Lower leg skin (tissue), 3 donors: ENCODE measurements at regions not wholly inside any gene's neighbourhood (a gene's known extent, or its start where the extent isn't known, plus 50 kb on each side); places are given as distances from the start of the nearest gene placed in this dataset.

Experiments
- CTCF ChIP-seq, 3 donors: fragments of 450-650 bp; IDR thresholded peaks; one replicate each; pipeline ENCODE4 v1.5.1; 2016; ENCODE audit warnings: antibody characterized with exemption in 3 of 3, mild to moderate bottlenecking in 3 of 3, moderate library complexity in 2 of 3
- POLR2A ChIP-seq, 2 donors: fragments of 450-650 bp; IDR thresholded peaks; one replicate each; pipeline ENCODE4 v1.6.1; 2016 to 2017; ENCODE audit warnings: antibody characterized with exemption in 2 of 2, mild to moderate bottlenecking in 1 of 2, moderate library complexity in 1 of 2

GRCh38 chr4:30511751-30512150 is 208.4 kb upstream of the PCDH7 start:
- no peak for TF ChIP-seq CTCF (IDR thresholded peaks at IDR 0.05)
- TF ChIP-seq POLR2A (IDR thresholded peaks at IDR 0.05) = no peak
